Loucy (cell line): ENCODE measurements at regions not wholly inside any gene's neighbourhood (a gene's known extent, or its start where the extent isn't known, plus 50 kb on each side); places are given as distances from the start of the nearest gene placed in this dataset.

Source experiments
- H2AFZ ChIP-seq: fragments of 200-600 bp; sonication (generic); 2 replicates; pipeline ENCODE4 v1.6.0; 2016; ENCODE audit warnings: antibody characterized with exemption, mild to moderate bottlenecking, low read length, moderate library complexity
- H3F3A ChIP-seq: fragments of 200-600 bp; 2 replicates; pipeline ENCODE4 v1.6.0; 2016; ENCODE audit warnings: antibody characterized with exemption, low read depth, mild to moderate bottlenecking
- H3K27me3 ChIP-seq: fragments of 200-600 bp; sonication (generic); 2 replicates; pipeline ENCODE4 v1.6.1; 2014; ENCODE audit warnings: low read length, mild to moderate bottlenecking; ENCODE audit not compliant: insufficient read depth, poor library complexity, severe bottlenecking
- H3K36me3 ChIP-seq: fragments of 200-600 bp; sonication (generic); 2 replicates; pipeline ENCODE4 v1.6.1; 2016; ENCODE audit warnings: low read length; ENCODE audit not compliant: insufficient read depth
- H3K4me1 ChIP-seq: fragments of 200-600 bp; sonication (generic); 2 replicates; pipeline ENCODE4 v1.5.1; 2014; ENCODE audit warnings: low read length, mild to moderate bottlenecking; ENCODE audit not compliant: insufficient read depth, poor library complexity, severe bottlenecking
- H3K4me2 ChIP-seq: fragments of 200-600 bp; sonication (generic); 2 replicates; pipeline ENCODE4 v1.6.0; 2014; ENCODE audit warnings: antibody characterized with exemption, low read length, low read depth, mild to moderate bottlenecking; ENCODE audit not compliant: poor library complexity, severe bottlenecking
- H3K4me3 ChIP-seq: fragments of 200-600 bp; sonication (generic); 2 replicates; pipeline ENCODE4 v1.5.1; 2014; ENCODE audit warnings: low read length, mild to moderate bottlenecking, mixed read lengths; ENCODE audit not compliant: poor library complexity, severe bottlenecking
- H3K79me2 ChIP-seq: fragments of 200-600 bp; sonication (generic); 2 replicates; pipeline ENCODE4 v1.6.1; 2014; ENCODE audit warnings: low read length; ENCODE audit not compliant: insufficient read depth
- H3K9ac ChIP-seq: fragments of 200-600 bp; sonication (generic); 2 replicates; pipeline ENCODE4 v1.6.0; 2014; ENCODE audit warnings: mild to moderate bottlenecking, low read depth, low read length, moderate library complexity; ENCODE audit not compliant: poor library complexity, severe bottlenecking
- H3K9me2 ChIP-seq: fragments of 200-600 bp; sonication (generic); replicated peaks from 2 replicates; pipeline ENCODE4 v1.6.1; 2016; ENCODE audit warnings: low read depth, low read length, mixed read lengths
- H3K9me3 ChIP-seq: fragments of 200-600 bp; sonication (generic); 2 replicates; pipeline ENCODE4 v1.6.1; 2014; ENCODE audit warnings: mild to moderate bottlenecking, antibody characterized with exemption, low read length, low read depth; ENCODE audit not compliant: insufficient read depth
- H4K20me1 ChIP-seq: fragments of 200-600 bp; sonication (generic); 2 replicates; pipeline ENCODE4 v1.6.0; 2014; ENCODE audit warnings: antibody characterized with exemption, low read length, mild to moderate bottlenecking; ENCODE audit not compliant: insufficient read depth, poor library complexity, severe bottlenecking
- CTCF ChIP-seq: fragments of 200-600 bp; sonication (generic); conservative IDR thresholded peaks from 2 replicates; pipeline ENCODE4 v1.5.1; 2014; ENCODE audit warnings: mild to moderate bottlenecking, antibody characterized with exemption, low read length
- EZH2phosphoT487 ChIP-seq: fragments of 200-600 bp; IDR thresholded peaks from 2 replicates; pipeline ENCODE4 v1.6.1; 2018; ENCODE audit warnings: antibody characterized with exemption, mild to moderate bottlenecking, moderate library complexity, borderline replicate concordance

DNA sequence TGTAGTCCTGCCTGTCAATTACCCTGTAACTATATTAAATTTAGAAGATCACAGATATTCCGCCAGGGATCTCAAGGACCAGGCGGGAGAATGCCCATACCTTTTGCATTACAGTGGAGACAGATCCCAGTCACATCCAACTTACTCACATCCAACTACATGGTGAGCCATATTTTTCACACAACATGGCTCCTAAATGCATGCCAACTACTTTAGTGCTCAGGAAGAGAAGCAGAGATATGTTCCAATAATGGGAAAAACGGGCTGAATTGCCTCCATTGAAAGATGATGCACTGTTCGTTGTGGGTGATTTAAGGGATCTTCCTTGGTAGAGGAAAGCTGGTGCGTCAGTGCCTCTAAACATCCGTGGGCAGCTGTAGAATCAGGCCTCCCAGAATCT lies 304.5 kb downstream of the CD83 start:
- Histone ChIP-seq H4K20me1 (no peaks in the 10 kb centered on the region), H3K27me3 (no peaks in the 10 kb centered on the region), H3K9ac (peak overlapping the region; percentile 7), H3K9me3 (peaks cover 7% of the 10 kb centered on the region), H3K79me2 (no peaks in the 10 kb centered on the region), H3K36me3 (no peaks in the 10 kb centered on the region; the same call in 1 of the 2 replicates), H3K4me2 (peak overlapping the region; percentile 17), H3K4me3 (no peak overlapping the region), H3K9me2 (no peaks in the 10 kb centered on the region), H2AFZ (no peak overlapping the region), H3F3A (no peaks in the 10 kb centered on the region; the same call in 1 of the 2 replicates), H3K4me1 (peaks cover 52% of the 10 kb centered on the region)
- TF ChIP-seq EZH2phosphoT487 = no peak
- no peak for TF ChIP-seq CTCF

DNA sequence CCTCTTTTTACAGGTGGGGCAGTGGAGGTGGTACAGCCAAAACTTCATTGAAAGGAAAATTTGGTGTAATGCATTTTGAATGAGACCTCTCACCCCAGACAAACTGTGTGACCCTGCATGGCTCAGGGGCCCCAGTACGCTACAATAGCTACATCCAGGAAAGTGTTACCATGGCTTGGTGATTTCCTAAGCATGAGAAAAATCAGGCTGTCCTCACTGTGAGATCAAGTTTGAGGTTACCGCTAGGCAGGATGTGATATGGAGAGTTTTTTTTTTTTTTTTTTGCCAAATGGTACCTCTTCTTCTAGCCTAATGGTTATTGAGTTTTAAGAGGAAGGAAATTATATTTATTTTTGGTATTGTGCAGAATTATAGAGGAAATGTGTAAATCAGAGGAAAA lies 305.3 kb downstream of the CD83 start:
- Histone ChIP-seq H3K79me2 (no peaks in the 10 kb centered on the region), H3K27me3 (no peaks in the 10 kb centered on the region), H3K36me3 (no peaks in the 10 kb centered on the region; the same call in 1 of the 2 replicates), H3F3A (no peaks in the 10 kb centered on the region), H3K4me3 (no peak overlapping the region), H2AFZ (no peak overlapping the region), H3K9ac (peak overlapping the region; percentile 18), H3K9me3 (peaks cover 5% of the 10 kb centered on the region), H4K20me1 (no peaks in the 10 kb centered on the region), H3K9me2 (no peaks in the 10 kb centered on the region), H3K4me1 (peaks cover 52% of the 10 kb centered on the region), H3K4me2 (no peak overlapping the region)
- TF ChIP-seq EZH2phosphoT487 (no peak), CTCF (no peak)

- Histone ChIP-seq H3K4me1 (peaks cover 56% of the 10 kb centered on the region), H3K9ac (no peak overlapping the region), H3K4me3 (no peak overlapping the region), H2AFZ (no peak overlapping the region), H3K27me3 (no peaks in the 10 kb centered on the region), H3K36me3 (no peaks in the 10 kb centered on the region; the same call in 1 of the 2 replicates), H3K79me2 (no peaks in the 10 kb centered on the region), H3K9me3 (0 out of 2 replicates have a peak, but pooled peaks cover under 1% of the 10 kb centered on the region), H3K9me2 (no peaks in the 10 kb centered on the region), H3K4me2 (no peak overlapping the region), H4K20me1 (no peaks in the 10 kb centered on the region), H3F3A (no peaks in the 10 kb centered on the region)
- no peak for TF ChIP-seq EZH2phosphoT487
- no peak for TF ChIP-seq CTCF
Observed at GRCh38 chr6:14423330-14423729, 305.8 kb downstream of the CD83 start.
